ENCODE measurements at regions not wholly inside any gene's neighbourhood (a gene's known extent, or its start where the extent isn't known, plus 50 kb on each side); places are given as distances from the start of the nearest gene placed in this dataset.

DNA sequence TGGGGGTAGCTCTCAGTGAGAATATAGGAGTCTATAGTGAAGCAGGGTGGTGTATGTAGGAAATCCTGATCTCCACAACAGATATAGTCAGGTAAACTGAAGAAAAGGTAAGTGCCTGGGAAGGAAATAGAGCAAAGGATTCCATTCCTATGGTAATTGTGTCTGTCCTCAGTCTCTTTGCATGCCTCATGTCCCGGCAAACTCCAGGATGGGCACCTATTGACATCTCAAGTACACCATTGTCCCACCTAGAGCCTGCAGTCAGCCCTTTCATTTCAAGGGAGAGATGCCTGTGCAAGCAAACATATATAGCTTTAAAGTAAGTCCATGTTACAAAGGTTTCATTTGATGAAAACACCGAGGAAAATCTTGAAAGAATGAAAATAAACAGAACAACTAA is 257.7 kb upstream of the AZI2 start:
- no peak for ATAC-seq
- no peak for DNase-seq (ENCODE audit: low read depth, low spot score)
- ChIA-PET POLR2A (no interaction called here), CTCF (no interaction called here)
- H3K4me3 ChIP-seq (ENCODE audit: low read depth in 2 of 2, low read length in 2 of 2) = no peak overlapping the region
- BruUV-seq (replicated peaks) = no TSS peak
- no peak overlapping the region for H3K27ac ChIP-seq (ENCODE audit: low read length)
- H3K36me3 ChIP-seq (ENCODE audit: control insufficient read depth, insufficient read depth, low read length) = no peaks in the 10 kb centered on the region
- no peaks in the 10 kb centered on the region for H3K9me3 ChIP-seq (ENCODE audit: control insufficient read depth, insufficient read depth, low read depth, low read length)
- no peaks in the 10 kb centered on the region for H3K4me1 ChIP-seq (ENCODE audit: control insufficient read depth, insufficient read depth, low read length)
- intact Hi-C loops (cut with micrococcal nuclease; ENCODE audit: unreplicated experiment) (no loop called here), in situ Hi-C loops (cut with HindIII; ENCODE audit: low pct_unique_long_range_greater_than_20kb, low sequenced_read_pairs) (no loop called here)
- TF ChIP-seq POLR2AphosphoS5 (IDR thresholded peaks at IDR 0.05; ENCODE audit: low read depth, low read length) (no peak), TCF7L2 (IDR thresholded peaks at IDR 0.05; ENCODE audit: low read depth, low read length) (no peak), SIN3A (IDR thresholded peaks at IDR 0.05; ENCODE audit: borderline replicate concordance, insufficient read depth, low read depth, low read length) (no peak), CTCF (IDR thresholded peaks at IDR 0.05) (no peak)
- TF ChIP-seq, protein P1, sequence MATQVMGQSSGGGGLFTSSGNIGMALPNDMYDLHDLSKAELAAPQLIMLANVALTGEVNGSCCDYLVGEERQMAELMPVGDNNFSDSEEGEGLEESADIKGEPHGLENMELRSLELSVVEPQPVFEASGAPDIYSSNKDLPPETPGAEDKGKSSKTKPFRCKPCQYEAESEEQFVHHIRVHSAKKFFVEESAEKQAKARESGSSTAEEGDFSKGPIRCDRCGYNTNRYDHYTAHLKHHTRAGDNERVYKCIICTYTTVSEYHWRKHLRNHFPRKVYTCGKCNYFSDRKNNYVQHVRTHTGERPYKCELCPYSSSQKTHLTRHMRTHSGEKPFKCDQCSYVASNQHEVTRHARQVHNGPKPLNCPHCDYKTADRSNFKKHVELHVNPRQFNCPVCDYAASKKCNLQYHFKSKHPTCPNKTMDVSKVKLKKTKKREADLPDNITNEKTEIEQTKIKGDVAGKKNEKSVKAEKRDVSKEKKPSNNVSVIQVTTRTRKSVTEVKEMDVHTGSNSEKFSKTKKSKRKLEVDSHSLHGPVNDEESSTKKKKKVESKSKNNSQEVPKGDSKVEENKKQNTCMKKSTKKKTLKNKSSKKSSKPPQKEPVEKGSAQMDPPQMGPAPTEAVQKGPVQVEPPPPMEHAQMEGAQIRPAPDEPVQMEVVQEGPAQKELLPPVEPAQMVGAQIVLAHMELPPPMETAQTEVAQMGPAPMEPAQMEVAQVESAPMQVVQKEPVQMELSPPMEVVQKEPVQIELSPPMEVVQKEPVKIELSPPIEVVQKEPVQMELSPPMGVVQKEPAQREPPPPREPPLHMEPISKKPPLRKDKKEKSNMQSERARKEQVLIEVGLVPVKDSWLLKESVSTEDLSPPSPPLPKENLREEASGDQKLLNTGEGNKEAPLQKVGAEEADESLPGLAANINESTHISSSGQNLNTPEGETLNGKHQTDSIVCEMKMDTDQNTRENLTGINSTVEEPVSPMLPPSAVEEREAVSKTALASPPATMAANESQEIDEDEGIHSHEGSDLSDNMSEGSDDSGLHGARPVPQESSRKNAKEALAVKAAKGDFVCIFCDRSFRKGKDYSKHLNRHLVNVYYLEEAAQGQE (IDR thresholded peaks at IDR 0.05; ENCODE audit: insufficient read depth in 1 of 2, low read depth in 2 of 2, low read length in 1 of 2) = no peak
- H3K27me3 ChIP-seq (ENCODE audit: control insufficient read depth, insufficient read depth, low read length) = no peaks in the 10 kb centered on the region; the same call in 1 of the 2 replicates

- H3K4me1 ChIP-seq (ENCODE audit: control insufficient read depth, insufficient read depth, low read length) = no peaks in the 10 kb centered on the region
- CTCF ChIA-PET = no interaction called here
- no peak overlapping the region for H3K27ac ChIP-seq (ENCODE audit: low read length)
- no peak for ATAC-seq
- H3K27me3 ChIP-seq (ENCODE audit: control insufficient read depth, insufficient read depth, low read length) = no peaks in the 10 kb centered on the region
- no peak overlapping the region for H3K4me3 ChIP-seq (ENCODE audit: low read depth in 2 of 2, low read length in 2 of 2)
- POLR2A ChIA-PET = no interaction called here
- no TSS peak for BruUV-seq (replicated peaks)
- intact Hi-C loops (cut with micrococcal nuclease; ENCODE audit: unreplicated experiment) = no loop called here
- TF ChIP-seq TCF7L2 (IDR thresholded peaks at IDR 0.05; ENCODE audit: low read depth, low read length) (no peak), CTCF (IDR thresholded peaks at IDR 0.05) (no peak), POLR2AphosphoS5 (IDR thresholded peaks at IDR 0.05; ENCODE audit: low read depth, low read length) (no peak), SIN3A (IDR thresholded peaks at IDR 0.05; ENCODE audit: borderline replicate concordance, insufficient read depth, low read depth, low read length) (no peak)
- TF ChIP-seq, protein P1 (IDR thresholded peaks at IDR 0.05; ENCODE audit: insufficient read depth in 1 of 2, low read depth in 2 of 2, low read length in 1 of 2) = no peak
- in situ Hi-C loops (cut with HindIII; ENCODE audit: low pct_unique_long_range_greater_than_20kb, low sequenced_read_pairs) = no loop called here
- H3K9me3 ChIP-seq (ENCODE audit: control insufficient read depth, insufficient read depth, low read depth, low read length) = no peaks in the 10 kb centered on the region
- DNase-seq (ENCODE audit: low read depth, low spot score) = no peak
- H3K36me3 ChIP-seq (ENCODE audit: control insufficient read depth, insufficient read depth, low read length) = no peaks in the 10 kb centered on the region
These were observed 263.6 kb upstream of the AZI2 start for GRCh38 chr3:28612232-28612631.
